ENCODE measurements at regions not wholly inside any gene's neighbourhood (a gene's known extent, or its start where the extent isn't known, plus 50 kb on each side); places are given as distances from the start of the nearest gene placed in this dataset.

DNA sequence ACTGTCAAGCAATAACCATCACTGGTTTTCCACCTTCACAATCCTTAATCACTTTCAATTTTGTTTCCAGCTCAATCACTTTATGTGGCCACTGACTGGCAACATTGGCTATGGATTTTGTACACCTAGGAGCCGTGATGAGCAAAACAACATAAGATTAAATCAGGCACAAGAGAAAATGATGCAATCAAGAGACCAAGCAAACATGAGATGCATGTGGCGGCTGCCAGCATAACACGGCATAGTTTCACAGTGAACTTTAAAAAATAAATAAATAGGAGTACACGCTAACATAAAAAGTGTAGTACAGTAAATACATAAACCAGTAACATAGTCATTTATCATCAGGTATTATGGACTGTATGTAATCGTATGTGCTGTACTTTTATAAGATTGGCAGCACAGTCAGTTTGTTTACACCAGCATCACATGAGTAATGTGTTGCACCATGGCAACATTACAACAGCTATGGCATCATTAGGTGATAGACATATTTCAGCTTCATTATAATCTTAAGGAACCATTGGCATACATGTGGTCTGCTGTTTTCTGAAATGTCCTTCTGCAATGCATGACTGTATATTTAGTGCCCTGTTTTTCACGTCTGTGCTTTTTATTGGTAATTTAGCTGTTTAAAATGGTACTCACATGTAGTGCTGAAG, 83.3 kb upstream of the PRDM11 start:
- peak; percentile 16 for DNase-seq (ENCODE audit: low read depth)

DNA sequence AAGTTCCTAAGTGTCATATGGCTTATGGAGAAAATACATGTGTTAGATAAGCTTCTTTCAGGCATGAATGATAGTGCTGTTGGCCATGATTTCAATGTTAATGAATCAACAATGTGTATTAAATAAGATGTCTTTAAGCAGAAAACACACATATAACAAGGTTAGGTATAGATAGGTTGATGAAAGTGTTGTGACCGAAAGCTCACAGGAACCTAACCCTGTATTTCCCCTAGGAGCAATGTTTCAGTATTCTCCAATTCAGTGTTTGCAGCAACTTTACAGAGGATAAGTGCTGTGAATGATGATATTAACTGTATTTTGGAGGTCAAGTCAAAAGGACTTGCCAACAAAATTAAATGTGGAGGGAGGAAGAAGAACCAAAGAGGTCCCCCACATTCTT, 82.8 kb upstream of the PRDM11 start:
- DNase-seq (ENCODE audit: low read depth): no peak

DNA sequence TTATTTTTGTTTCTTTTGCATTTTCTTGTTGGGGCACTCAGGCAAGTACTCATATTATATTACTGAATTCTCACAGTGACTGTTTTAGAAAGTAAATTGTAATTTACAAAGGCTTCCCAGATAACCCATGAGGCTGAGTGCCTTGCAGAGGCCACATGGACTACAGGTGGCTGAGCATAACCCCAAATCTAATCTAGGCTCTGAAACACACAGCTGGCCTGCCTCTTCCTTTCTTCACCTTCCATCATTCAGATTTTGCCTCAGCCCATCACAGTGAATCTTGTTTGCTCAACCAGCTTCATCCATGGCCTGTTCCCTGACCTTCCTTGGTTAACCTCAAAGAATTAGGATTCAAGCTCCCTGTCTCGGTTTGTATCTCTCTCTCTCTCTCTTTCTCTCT, 78.5 kb upstream of the PRDM11 start:
- no peak for DNase-seq (ENCODE audit: low read depth)

DNA sequence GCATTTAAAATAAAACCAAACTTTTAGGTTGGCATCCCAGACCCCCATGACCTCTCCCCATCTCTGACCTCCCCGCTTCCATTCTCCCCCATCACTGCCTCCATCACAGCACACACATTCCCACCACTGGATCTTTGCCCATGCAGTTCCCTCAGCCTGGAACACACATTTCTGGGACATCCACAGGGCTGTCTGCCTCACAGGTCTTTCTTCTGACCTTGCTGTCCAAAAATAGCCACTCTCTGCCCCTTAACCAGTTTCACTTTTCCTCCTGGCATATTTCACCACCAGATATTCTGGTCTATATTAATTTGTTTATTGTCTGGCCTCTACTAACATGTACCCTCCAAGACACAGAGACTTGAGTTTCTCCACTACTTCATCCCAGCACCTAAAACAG, 75.2 kb upstream of the PRDM11 start:
- no peak for DNase-seq (ENCODE audit: low read depth)

DNA sequence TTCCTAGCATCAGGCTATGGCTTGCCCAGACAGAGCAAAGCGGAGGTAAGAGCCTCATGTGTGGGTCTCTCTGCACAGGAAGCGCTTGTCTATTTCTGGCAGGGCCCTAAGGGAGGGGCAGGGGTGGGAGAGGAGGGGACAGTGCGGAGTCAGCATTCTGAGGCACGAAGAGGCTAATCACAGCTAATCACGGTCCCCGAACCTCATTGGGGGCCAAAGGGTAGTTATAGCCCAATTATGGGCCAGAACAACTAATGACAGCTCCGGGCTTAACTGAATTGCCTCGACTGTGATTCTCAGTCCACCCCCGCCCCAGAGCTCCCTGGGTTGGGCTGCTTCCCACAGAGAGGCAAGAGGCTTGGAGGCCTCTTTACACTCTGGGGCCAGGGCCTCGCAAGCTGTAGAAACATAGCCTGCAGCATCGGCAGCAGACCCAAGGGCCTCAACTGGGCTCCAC, 72.7 kb upstream of the PRDM11 start:
- DNase-seq (ENCODE audit: low read depth): no peak

DNA sequence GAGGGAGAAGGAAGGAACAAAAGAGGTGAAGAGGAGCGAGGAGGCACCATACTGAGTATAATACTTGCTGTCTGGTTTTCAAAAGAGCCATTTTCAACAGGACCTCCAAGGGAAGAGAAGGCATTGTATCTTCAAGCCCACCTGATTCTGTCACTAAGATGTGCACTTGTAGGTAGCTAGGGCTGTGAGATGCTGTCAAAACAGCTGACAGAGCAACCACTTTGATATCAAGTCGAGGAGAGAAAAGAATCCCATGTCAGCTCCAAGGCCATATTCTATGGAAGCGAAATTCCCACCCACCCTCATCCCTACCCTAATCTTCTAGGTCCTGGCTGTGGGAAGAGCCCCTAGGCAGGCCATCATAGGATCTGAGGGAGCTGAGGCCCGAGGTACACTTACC, 70.9 kb upstream of the PRDM11 start:
- DNase-seq (ENCODE audit: low read depth): no peak

DNA sequence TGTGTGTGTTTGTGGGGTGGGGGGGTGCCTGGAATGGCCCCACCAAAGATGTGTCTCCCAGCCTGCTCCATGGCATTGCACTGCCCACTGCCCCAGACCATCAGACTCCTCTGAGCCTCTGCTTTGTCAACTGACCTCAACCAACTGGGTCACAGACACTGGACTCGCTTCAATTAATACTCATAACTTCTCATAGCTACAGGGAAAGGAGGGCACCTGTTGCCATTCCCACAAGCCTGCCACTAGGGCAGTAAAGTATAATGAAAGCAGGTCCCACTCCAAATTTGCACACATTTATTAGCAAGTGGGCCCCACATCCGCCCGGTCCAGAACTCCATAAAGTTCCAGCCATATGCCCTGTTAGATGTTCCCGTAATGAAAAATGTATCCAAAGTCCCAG, 70.5 kb upstream of the PRDM11 start:
- DNase-seq (ENCODE audit: low read depth): no peak

DNA sequence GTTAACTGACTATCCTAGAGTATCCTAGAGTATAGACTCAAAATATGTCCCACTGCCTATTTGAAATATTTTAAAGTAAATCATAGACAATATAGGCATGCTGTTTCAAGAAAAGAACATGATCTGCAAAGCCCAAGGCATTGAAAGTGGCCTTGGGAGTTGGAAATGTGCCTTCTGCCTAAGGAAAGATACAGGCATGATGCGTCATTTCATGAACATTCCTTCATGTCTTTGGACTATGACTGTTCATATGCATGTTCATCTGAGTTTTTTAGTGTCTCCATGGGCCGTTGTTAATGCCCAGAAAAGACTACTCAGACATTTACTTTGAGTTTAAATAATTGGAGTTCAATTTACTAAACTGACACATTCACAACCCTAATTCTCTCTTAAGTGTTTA, 69.7 kb upstream of the PRDM11 start:
- DNase-seq (ENCODE audit: low read depth): no peak

DNA sequence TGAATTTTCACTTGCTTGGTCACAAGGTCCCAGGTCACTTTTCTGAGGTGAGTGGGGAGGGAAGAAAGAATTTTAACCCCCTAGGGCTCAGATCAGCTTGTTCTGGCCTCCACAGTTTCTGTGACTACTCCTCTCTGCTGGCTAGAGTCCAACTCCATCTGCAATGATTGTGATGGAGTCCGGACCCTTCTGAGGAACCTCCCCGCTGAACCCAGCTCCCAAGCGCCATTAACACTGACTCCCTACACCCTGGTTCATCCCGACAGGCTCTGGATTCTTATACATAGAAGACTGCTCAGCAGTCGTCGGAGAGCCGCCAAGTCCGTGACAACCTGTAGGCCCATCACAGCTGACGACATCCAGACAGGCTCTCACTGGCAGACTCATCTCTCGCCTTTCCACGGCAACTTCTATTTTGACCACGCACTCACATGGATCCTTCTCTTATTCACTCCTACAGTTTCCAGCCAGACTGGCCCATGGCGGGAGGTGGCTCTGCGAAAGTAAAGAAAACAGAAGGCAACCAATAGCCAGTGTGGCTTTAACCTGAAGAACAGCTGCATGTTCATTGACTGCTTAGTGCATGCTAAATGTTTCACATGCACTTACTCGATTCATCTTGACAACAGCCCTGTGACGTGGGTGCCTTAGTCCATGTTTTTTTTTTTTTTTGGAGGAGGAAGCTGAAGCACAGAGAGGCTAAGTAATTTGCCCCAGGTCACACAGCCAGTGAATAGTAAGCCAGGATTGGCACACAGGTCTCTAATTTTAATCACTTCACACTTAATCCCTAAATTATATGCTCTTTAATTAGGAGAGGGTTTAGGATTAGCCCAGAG, 68.0 kb upstream of the PRDM11 start:
- DNase-seq (ENCODE audit: low read depth): peak; percentile 24

DNA sequence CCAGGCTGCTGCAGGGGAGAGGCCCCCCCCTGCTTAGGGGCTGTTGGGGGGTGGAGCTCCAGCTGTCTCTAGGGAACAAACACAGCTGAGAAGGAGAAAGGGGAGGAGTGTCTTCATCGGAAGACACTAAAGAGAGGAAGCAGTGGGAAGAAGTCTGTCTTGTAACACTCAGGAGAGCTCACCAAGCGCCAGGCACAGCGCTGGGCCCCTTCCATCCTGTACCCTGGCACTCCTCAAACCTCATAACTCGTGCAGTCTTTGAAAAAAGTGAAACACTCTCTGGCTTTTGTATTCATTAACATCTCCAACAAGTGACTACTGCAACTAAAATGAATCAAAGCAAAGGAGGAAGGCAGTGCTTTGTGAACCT, 67.4 kb upstream of the PRDM11 start:
- no peak for DNase-seq (ENCODE audit: low read depth)

DNA sequence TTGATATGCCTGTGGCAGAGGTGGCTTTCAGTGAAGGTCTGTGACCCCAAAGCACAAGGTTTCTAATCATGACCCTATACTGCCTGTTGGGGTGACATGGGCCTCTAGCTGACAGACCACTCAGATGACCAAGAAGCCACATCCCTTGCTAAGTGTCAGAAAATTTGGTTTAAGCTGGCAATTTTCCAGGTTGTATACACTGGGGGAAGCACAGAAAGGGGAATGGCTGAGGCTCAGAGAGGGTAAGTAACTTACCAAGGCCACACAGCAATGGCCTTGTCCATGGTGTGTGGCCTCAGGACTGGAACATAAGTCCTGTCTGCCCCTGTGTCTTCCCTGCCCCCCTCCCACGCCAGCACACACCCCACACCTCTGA, 66.9 kb upstream of the PRDM11 start:
- no peak for DNase-seq (ENCODE audit: low read depth)

DNA sequence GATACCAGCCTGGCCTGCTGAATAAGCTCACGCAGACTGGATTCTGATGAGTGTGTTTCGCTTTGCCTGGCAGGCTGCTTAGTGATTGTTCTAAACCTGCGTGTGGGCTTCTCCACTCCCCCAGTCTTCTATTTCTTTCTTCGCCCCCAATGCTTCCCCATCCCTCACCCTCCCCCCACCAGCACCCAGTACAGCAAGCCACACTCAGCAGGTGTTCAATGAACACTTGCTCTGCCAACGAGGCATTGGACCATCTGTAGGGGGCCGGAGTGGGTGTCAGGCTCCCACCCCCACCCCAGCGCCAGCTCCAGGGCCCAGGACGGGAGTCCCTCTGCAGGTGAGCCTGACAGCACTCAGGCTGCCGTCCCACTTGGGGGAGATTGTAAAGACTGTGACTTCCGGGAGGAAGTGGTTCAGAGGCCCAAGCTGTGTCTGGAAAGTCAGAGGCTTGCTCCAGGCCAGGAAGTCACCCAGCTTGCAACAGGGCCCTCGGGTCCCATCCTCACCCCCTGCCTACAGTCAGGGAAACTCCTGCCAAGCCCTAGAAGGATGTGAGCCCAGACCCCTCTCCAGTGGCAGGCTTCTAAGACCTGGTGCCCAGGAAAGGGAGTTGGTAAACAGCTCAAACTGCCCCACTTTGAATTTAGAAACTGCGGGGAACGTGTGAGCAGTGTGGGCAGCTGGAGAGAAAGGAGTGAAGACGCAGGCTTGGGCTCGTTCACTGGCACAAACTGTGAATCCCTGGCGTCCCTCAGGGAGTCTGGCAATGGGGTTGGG, 66.3 kb upstream of the PRDM11 start:
- no peak for DNase-seq (ENCODE audit: low read depth)

DNA sequence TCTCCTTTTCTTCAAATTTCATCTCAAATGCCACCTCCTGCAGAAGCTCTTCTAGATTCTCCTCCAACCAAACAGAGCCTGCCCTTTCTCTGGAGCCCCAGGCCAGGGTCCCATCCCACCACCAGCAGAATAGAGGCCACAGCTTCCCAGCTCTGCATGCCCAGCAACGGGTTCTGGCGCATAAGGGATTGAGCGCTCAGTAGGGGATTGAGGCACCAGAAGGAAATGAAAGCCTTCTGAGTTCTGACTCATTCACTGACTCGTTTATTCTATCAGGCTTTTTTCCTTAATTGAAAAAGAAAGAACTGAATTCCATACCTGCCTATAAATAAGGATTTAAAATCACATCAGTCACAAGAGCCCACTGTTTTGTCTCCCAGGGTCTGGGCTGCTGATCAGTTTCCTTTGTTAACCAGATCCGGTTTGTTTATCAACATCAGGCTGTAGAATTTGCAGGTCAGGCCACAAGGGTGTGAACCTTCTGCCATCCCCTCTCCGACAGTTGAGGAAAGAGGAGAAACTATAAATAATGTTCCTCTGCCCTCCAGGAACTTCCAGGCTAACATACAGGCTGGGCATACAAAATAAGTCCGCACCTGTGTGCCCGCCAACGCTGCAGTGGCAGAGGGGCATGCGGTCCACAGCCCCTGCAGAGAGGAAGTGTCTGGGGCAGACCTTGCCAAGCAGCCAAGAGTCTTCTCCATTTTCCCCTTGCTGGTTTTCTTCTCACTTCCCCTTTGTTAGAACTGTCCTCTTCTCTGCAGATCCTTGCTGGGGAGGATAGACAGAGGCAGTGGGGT, 63.5 kb upstream of the PRDM11 start:
- DNase-seq (ENCODE audit: low read depth): no peak

DNA sequence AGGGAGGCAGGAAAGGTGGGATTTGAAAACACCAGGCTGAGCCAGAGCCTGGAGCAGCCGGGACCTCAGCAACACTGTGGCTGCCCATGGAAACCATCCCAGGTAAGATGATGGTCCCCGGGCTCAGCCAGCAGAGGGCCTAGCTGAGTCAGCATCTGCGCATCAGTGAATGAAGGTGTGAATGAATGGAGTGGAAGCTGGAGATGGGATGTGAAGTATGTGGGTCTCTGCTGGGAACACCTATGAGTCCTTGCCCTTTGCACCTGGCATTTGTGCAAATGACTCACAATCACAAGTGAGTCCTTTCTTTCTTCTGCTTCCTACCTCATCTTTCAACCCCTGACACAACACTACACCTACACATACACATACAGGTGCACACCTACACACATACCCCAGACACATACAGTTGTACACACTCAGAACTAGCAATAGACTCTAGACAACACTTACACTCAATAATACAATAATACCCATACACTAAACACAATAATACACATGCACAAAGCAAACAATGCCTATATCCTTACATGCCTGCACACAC, 62.8 kb upstream of the PRDM11 start:
- DNase-seq (ENCODE audit: low read depth): no peak

DNA sequence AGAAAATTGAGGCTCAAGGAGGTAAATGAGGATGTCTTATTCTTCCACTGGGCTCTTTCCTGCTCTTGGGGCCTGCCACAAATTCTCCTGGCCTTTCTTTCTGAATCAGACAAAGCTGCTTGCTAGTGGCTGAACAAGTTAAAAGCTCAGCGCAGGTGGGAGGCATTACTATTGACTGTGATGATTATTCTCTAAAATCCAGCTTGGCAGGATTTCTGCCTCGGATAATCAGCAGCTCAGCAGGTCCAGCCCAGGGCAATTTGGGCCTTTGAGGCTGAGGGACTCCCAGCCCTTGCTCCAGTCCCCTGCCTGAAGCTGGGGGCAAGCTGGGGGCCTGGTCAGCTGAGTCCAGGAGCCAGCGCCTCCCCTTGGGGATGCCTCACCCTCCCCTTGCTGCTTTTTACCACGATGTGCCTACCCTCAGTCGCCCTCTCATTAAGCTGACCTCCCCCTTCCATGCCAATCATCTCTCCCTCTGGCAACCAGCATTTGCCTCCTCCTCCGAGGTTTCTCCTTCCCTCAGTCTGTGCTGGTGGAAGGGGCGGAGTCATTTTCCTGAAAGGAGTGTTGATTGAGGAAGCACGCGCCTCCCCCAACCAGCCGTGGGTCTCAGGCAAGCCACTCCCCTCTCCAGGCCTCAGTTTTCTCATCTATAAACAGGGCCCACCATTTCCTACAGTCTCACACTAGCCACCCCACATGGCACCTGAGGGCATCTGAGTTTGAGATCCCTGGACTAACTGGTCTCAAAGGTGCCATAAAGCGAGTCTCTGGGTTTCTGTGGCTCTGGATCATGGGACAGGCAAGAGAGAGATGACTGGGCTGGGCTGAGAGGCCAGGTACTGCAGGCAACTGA, 60.6 kb upstream of the PRDM11 start:
- DNase-seq (ENCODE audit: low read depth): no peak

DNA sequence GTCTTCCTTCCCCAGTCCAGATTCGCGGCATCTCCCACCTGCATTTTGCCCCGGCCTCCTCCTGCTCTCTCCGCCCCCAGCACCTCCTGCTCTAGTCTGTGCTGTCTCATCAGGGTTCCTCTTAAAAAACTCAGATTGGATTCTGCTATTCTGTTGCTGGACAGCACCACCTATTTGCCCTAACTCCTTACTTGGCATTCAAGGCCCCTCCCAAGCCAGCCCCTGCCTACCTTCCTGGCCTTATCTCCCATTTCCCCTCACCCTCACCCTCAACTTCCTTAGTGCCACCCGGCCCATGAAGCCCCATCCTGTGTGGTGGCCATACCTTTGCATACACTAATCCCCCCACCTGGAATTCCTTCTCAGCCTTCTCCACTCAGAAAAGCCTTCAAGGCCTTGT, 59.9 kb upstream of the PRDM11 start:
- no peak for DNase-seq (ENCODE audit: low read depth)

DNA sequence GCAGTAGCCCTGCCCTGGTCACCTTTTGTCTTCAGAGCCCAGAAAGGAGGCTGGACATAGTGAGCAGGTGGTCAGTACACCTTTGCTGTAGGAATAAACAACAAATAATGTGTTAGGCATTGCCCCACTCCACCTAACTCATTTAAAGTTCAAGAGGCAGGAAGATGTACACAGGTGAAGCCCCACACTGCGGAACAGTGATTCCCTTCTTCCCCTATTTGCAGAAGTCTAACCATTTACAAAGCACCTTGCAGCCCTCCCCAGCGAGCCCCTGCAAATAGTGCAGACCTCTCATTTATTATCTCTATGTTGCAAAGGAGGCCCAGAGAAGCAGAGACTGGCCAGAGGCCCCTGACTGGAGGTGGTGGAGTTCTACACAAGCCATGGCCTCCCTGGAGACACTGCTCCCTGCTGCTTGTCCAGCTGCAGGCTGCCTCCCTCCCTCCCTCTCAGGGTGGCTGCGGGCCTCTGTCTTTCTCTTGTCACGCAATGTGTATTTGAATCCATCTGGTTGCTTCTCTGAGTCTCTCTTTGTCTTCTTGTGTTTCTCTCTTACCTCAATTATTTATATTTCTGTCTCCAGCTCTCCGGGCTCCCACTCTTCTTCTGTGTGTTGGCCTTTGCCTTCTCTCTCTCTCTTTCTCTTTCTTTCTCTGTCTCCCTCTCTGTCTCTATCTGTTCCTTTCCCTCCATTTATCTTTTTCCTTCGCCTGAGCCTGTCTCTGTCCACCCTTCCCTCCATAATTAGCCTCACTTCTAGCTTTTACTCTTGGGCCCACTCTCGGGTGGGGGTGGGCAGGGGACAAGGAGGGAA, 59.1 kb upstream of the PRDM11 start:
- DNase-seq (ENCODE audit: low read depth): no peak

DNA sequence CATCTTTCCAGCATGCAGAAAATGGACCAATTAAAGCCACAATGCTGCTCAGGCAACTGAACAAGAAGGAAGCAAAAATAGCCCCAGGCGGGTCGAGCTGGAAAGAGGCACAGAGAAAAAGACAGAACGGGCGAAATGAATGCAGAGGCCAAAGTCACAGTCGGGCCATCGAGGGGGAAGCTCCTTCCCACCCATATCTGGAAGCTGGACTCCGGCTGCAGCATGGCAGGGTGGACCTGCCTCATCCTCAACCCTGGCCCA, 58.6 kb upstream of the PRDM11 start:
- no peak for DNase-seq (ENCODE audit: low read depth)

DNA sequence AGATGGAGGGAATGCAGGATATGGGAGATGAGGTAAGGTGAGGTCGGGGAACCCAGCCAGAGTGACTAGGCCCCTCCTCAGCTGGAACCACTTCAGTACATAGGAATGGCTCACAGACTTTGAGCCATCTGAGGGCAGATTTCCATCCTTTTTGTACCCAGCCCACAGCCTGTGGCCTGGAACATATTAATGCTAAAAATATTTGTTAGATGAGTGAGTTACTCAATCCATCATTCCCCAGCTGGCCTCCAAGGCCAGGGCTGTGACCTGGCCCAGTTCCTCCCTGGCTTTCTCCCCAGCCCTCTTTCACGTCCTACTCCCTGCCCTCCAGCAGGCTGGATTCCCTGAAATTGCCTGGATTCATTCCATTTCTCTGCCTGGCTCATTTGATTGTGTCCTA, 57.2 kb upstream of the PRDM11 start:
- peak; percentile 96 for DNase-seq (ENCODE audit: low read depth)

Data from amniotic epithelial cell (primary cell).